HG03280 (cell line): ENCODE measurements at regions not wholly inside any gene's neighbourhood (a gene's known extent, or its start where the extent isn't known, plus 50 kb on each side); places are given as distances from the start of the nearest gene placed in this dataset.

ENCODE experiments used
- ATAC-seq: cut with Tn5 transposase; IDR thresholded peaks from one replicate; pipeline ENCODE4 v1.9.1; 2021; ENCODE audit warnings: mild to moderate bottlenecking, moderate library complexity; ENCODE audit not compliant: unreplicated experiment

GRCh38 chr6:114514170-114514569, 171.3 kb upstream of the HS3ST5 start:
- ATAC-seq = no peak

GRCh38 chr6:114471450-114471849, 128.6 kb upstream of the HS3ST5 start:
- ATAC-seq = no peak

- ATAC-seq = no peak
Observed at GRCh38 chr6:114467931-114468330, 125.1 kb upstream of the HS3ST5 start.

- ATAC-seq = no peak
Observed at GRCh38 chr6:114465511-114465910, 122.7 kb upstream of the HS3ST5 start.

- ATAC-seq = no peak
Observed at GRCh38 chr6:114453737-114454276, 111.0 kb upstream of the HS3ST5 start.

GRCh38 chr6:114452785-114453401, 110.1 kb upstream of the HS3ST5 start:
- no peak for ATAC-seq

GRCh38 chr6:114450631-114451030, 107.8 kb upstream of the HS3ST5 start:
- ATAC-seq = no peak

GRCh38 chr6:114449659-114450058, 106.8 kb upstream of the HS3ST5 start:
- no peak for ATAC-seq

GRCh38 chr6:114446342-114446741, 103.5 kb upstream of the HS3ST5 start:
- ATAC-seq = no peak

- ATAC-seq = no peak
Observed at GRCh38 chr6:114445846-114446245, 103.0 kb upstream of the HS3ST5 start.

- no peak for ATAC-seq
Observed at GRCh38 chr6:114439411-114439810, 96.6 kb upstream of the HS3ST5 start.

- ATAC-seq = no peak
Observed at GRCh38 chr6:114437235-114437634, 94.4 kb upstream of the HS3ST5 start.

- no peak for ATAC-seq
Observed at GRCh38 chr6:114436691-114437090, 93.9 kb upstream of the HS3ST5 start.

- ATAC-seq = no peak
Observed at GRCh38 chr6:114435985-114436384, 93.2 kb upstream of the HS3ST5 start.

- no peak for ATAC-seq
Observed at GRCh38 chr6:114432400-114432799, 89.6 kb upstream of the HS3ST5 start.

- ATAC-seq = no peak
Observed at GRCh38 chr6:114431641-114432040, 88.8 kb upstream of the HS3ST5 start.

GRCh38 chr6:114430534-114431124, 87.8 kb upstream of the HS3ST5 start:
- no peak for ATAC-seq

GRCh38 chr6:114428341-114428740, 85.5 kb upstream of the HS3ST5 start:
- ATAC-seq = no peak

GRCh38 chr6:114421199-114421598, 78.4 kb upstream of the HS3ST5 start:
- ATAC-seq = no peak

GRCh38 chr6:114419175-114419574, 76.4 kb upstream of the HS3ST5 start:
- peak; percentile 100 for ATAC-seq

GRCh38 chr6:114418304-114418972, 75.6 kb upstream of the HS3ST5 start:
- no peak for ATAC-seq

GRCh38 chr6:114407426-114408035, 64.7 kb upstream of the HS3ST5 start:
- no peak for ATAC-seq
